B cell (primary cell): ENCODE measurements at regions not wholly inside any gene's neighbourhood (a gene's known extent, or its start where the extent isn't known, plus 50 kb on each side); places are given as distances from the start of the nearest gene placed in this dataset.

Experiments used
- ATAC-seq: fragments of 200-7000 bp; cut with Tn5 transposase; one replicate; pipeline ENCODE4 v1.10.0; 2021; ENCODE audit warnings: low read depth, mild to moderate bottlenecking, moderate number of reproducible peaks, moderate library complexity
- CTCF ChIA-PET: fragments of 350-600 bp; sonication (Branson Sonifier 250); formaldehyde crosslinking; loops from one replicate; lab custom pipeline; 2021; ENCODE audit warnings: antibody characterized with exemption, inconsistent platforms; lab: Charles Lee
- POLR2A ChIA-PET: fragments of 350-600 bp; sonication (Branson Sonifier 250); formaldehyde crosslinking; loops from one replicate; lab custom pipeline; 2021; ENCODE audit warnings: antibody characterized with exemption; lab: Charles Lee
- DNase-seq: peaks from one replicate; pipeline ENCODE4 v3.0.0; 2013
- H2AFZ ChIP-seq: 2 replicates; pipeline ENCODE4 v1.6.1; 2012; ENCODE audit warnings: mild to moderate bottlenecking, low read depth, low read length; ENCODE audit not compliant: insufficient read depth, poor library complexity, severe bottlenecking
- H3K27ac ChIP-seq, 2 donors: 1 replicate in 1 of 2; 2 replicates in 1 of 2; pipeline ENCODE4 v1.5.1; 2012 to 2013; ENCODE audit warnings: low read length in 2 of 2, mild to moderate bottlenecking in 2 of 2, moderate library complexity in 1 of 2
- H3K27me3 ChIP-seq, 4 experiments: fragments of 200-600 bp in 1 of 4; sonication (generic) in 1 of 4; replicated peaks in 1 of 4; 1 replicate in 2 of 4; 2 replicates in 2 of 4; pipeline versions ENCODE4 v1.6.1 to v1.7.0; 2013 to 2016; ENCODE audit warnings: low read length in 3 of 4, mild to moderate bottlenecking in 2 of 4, mixed read lengths in 1 of 4, moderate library complexity in 1 of 4; ENCODE audit not compliant: insufficient read depth in 4 of 4, control insufficient read depth in 3 of 4; ENCODE audit errors: control extremely low read depth in 1 of 4
- H3K36me3 ChIP-seq, 2 experiments: replicated peaks in 1 of 2; 1 replicate in 1 of 2; 2 replicates in 1 of 2; pipeline versions ENCODE4 v1.6.1 to v1.7.1; 2013; ENCODE audit warnings: low read length in 1 of 2; ENCODE audit not compliant: insufficient read depth in 2 of 2, control insufficient read depth in 1 of 2; ENCODE audit errors: control extremely low read depth in 1 of 2, extremely low read depth in 1 of 2
- H3K4me1 ChIP-seq, 2 donors: fragments of 200-600 bp in 1 of 2; sonication (generic) in 1 of 2; 1 replicate in 1 of 2; 2 replicates in 1 of 2; pipeline versions ENCODE4 v1.5.1 to v1.6.1; 2013 to 2017; ENCODE audit warnings: low read length in 2 of 2; ENCODE audit not compliant: control insufficient read depth in 2 of 2, insufficient read depth in 2 of 2
- H3K4me2 ChIP-seq: replicated peaks from 2 replicates; pipeline ENCODE3; 2012; ENCODE audit warnings: mild to moderate bottlenecking, low read depth, low read length; ENCODE audit not compliant: poor library complexity, severe bottlenecking
- H3K4me3 ChIP-seq, 5 experiments: fragments of 200-600 bp in 1 of 5; sonication (generic) in 1 of 5; 1 replicate in 3 of 5; 2 replicates in 2 of 5; pipeline versions ENCODE4 v1.5.1 to v1.7.0; 2011 to 2016; ENCODE audit warnings: low read length in 4 of 5, mild to moderate bottlenecking in 4 of 5, low read depth in 2 of 5, control low read depth in 1 of 5, moderate library complexity in 1 of 5; ENCODE audit not compliant: insufficient read depth in 1 of 5; ENCODE audit errors: control extremely low read depth in 1 of 5, extremely low read depth in 1 of 5
- H3K79me2 ChIP-seq: fragments of 200-600 bp; sonication (generic); one replicate; pipeline ENCODE4 v1.6.0; 2016; ENCODE audit warnings: low read length; ENCODE audit not compliant: control insufficient read depth, insufficient read depth
- H3K9ac ChIP-seq: fragments of 200-600 bp; sonication (generic); 2 replicates; pipeline ENCODE4 v1.6.1; 2017; ENCODE audit warnings: mild to moderate bottlenecking, low read length, moderate library complexity
- H3K9me3 ChIP-seq, 3 donors: one replicate each; pipeline versions ENCODE4 v1.6.1 to v1.7.1; 2013; ENCODE audit warnings: low read length in 2 of 3; ENCODE audit not compliant: control insufficient read depth in 2 of 3, insufficient read depth in 1 of 3; ENCODE audit errors: control extremely low read depth in 1 of 3
- H4K20me1 ChIP-seq: 2 replicates; pipeline ENCODE4 v1.6.0; 2012; ENCODE audit warnings: mild to moderate bottlenecking, low read length; ENCODE audit not compliant: insufficient read depth, control insufficient read depth, poor library complexity, severe bottlenecking
- H3K27ac Mint-ChIP-seq: one replicate; pipeline ENCODE4 v1.8.0; 2021; ENCODE audit warnings: mixed read lengths
- H3K27me3 Mint-ChIP-seq: one replicate; pipeline ENCODE4 v1.8.0; 2021; ENCODE audit warnings: mixed read lengths
- H3K4me1 Mint-ChIP-seq: one replicate; pipeline ENCODE4 v1.8.0; 2021; ENCODE audit warnings: mixed read lengths
- H3K4me3 Mint-ChIP-seq: one replicate; pipeline ENCODE4 v1.8.0; 2021; ENCODE audit warnings: mixed read lengths
- H3K9me3 Mint-ChIP-seq: one replicate; pipeline ENCODE4 v1.8.0; 2022; ENCODE audit warnings: mixed read lengths; ENCODE audit not compliant: insufficient read depth
- EZH2 ChIP-seq: IDR thresholded peaks from 2 replicates; pipeline ENCODE4 v1.6.1; 2012; ENCODE audit warnings: borderline replicate concordance, low read depth, mild to moderate bottlenecking, moderate library complexity, low read length; ENCODE audit not compliant: insufficient read depth, poor library complexity, severe bottlenecking
- WGBS: methylation state at CpG from one replicate; pipeline ENCODE4 v1.1.5; 2013; ENCODE audit warnings: missing lambda C conversion rate; ENCODE audit not compliant: insufficient coverage; 5-methylcytosine and 5-hydroxymethylcytosine counted together
- intact Hi-C: fragments of 100-400 bp; cut with micrococcal nuclease; formaldehyde crosslinking; loops from one replicate; pipeline ENCODE4 v1.10.0; 2022
- TF ChIP-seq, protein P1 (sequence below): fragments of 200-600 bp; IDR thresholded peaks from one replicate; pipeline ENCODE4 v1.8.0; 2022; ENCODE audit warnings: antibody characterized with exemption, mild to moderate bottlenecking

DNA sequence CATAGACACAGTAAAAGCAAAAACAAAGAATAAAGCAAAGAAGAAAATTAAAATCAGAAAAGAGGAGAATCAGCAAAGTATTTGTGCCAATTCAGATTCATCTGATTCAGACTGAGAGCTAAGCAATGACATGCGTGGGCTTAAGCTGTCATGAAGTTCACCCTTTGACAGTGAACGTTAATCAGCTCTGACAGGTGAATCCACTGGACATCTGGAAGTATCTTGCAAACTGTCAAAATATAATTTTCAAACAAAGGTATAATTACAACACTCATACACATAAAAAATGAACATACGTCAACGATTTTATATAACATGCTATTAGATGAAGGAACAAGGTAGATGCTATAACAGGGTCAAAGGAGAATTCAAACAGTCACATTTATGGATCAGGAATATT, 596.3 kb upstream of the SALL1 start:
- H3K27me3 Mint-ChIP-seq = no peaks in the 10 kb centered on the region
- H3K36me3 ChIP-seq = no peaks in the 10 kb centered on the region
- no peak overlapping the region for H3K4me3 ChIP-seq
- no peak overlapping the region for H3K4me2 ChIP-seq
- no peaks in the 10 kb centered on the region for H3K9me3 ChIP-seq
- H3K27me3 ChIP-seq = no peaks in the 10 kb centered on the region
- H3K4me3 Mint-ChIP-seq = no peak overlapping the region
- H3K27ac Mint-ChIP-seq = no peak overlapping the region
- DNase-seq (no peak), ATAC-seq (no peak)
- no peak for TF ChIP-seq EZH2
- TF ChIP-seq, protein P1, sequence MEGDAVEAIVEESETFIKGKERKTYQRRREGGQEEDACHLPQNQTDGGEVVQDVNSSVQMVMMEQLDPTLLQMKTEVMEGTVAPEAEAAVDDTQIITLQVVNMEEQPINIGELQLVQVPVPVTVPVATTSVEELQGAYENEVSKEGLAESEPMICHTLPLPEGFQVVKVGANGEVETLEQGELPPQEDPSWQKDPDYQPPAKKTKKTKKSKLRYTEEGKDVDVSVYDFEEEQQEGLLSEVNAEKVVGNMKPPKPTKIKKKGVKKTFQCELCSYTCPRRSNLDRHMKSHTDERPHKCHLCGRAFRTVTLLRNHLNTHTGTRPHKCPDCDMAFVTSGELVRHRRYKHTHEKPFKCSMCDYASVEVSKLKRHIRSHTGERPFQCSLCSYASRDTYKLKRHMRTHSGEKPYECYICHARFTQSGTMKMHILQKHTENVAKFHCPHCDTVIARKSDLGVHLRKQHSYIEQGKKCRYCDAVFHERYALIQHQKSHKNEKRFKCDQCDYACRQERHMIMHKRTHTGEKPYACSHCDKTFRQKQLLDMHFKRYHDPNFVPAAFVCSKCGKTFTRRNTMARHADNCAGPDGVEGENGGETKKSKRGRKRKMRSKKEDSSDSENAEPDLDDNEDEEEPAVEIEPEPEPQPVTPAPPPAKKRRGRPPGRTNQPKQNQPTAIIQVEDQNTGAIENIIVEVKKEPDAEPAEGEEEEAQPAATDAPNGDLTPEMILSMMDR = no peak
- ChIA-PET CTCF (no interaction called here), POLR2A (no interaction called here)
- no peaks in the 10 kb centered on the region for H4K20me1 ChIP-seq
- no peaks in the 10 kb centered on the region for H3K4me1 Mint-ChIP-seq
- H2AFZ ChIP-seq = no peak overlapping the region
- H3K9ac ChIP-seq = no peak overlapping the region
- no peak overlapping the region for H3K27ac ChIP-seq
- intact Hi-C loops = no loop called here
- H3K79me2 ChIP-seq = no peaks in the 10 kb centered on the region
- H3K9me3 Mint-ChIP-seq = peaks cover 3% of the 10 kb centered on the region
- WGBS = 80% methylated on average over 2 of the region's 4 CpGs
- H3K4me1 ChIP-seq = no peaks in the 10 kb centered on the region

DNA sequence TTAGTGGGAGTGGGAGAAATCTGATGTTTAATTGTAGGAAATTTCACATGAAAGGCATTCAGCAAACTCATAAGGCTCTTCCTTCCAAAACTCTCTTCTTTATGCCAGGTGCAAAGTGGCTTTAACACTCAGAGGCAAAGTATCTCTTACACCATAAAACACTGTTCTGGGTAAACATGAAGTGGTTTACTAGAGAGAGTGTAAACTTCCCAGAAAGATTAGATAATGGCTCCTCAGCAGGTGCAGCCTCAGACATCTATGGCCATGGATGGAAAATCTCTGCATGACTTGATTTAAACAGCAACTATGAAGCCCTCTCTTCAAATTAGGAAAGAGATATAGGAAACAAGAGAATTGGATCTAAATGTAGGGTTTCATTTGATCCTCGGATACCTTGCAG, 583.1 kb upstream of the SALL1 start:
- Histone ChIP-seq H3K4me3 (no peak overlapping the region), H4K20me1 (no peaks in the 10 kb centered on the region), H2AFZ (no peak overlapping the region), H3K4me2 (no peak overlapping the region), H3K4me1 (no peaks in the 10 kb centered on the region), H3K27me3 (no peaks in the 10 kb centered on the region), H3K9ac (no peak overlapping the region), H3K36me3 (no peaks in the 10 kb centered on the region), H3K79me2 (no peaks in the 10 kb centered on the region), H3K27ac (no peak overlapping the region), H3K9me3 (peaks cover 0 to 4% (median 0%) of the 10 kb centered on the region in 3 donors)
- no CpG with 5 or more reads among the region's 1 CpG for WGBS
- CTCF ChIA-PET = no interaction called here
- DNase-seq (no peak), ATAC-seq (no peak)
- no peaks in the 10 kb centered on the region for H3K27me3 Mint-ChIP-seq
- no peak for TF ChIP-seq EZH2
- TF ChIP-seq, protein P1 = no peak
- no peaks in the 10 kb centered on the region for H3K4me1 Mint-ChIP-seq
- intact Hi-C loops = no loop called here
- POLR2A ChIA-PET = no interaction called here
- no peak overlapping the region for H3K4me3 Mint-ChIP-seq
- no peaks in the 10 kb centered on the region for H3K9me3 Mint-ChIP-seq
- no peak overlapping the region for H3K27ac Mint-ChIP-seq
